ENCODE measurements at regions not wholly inside any gene's neighbourhood (a gene's known extent, or its start where the extent isn't known, plus 50 kb on each side); places are given as distances from the start of the nearest gene placed in this dataset.
"Not testable (repeated sequence)": the region's sequence is repeated elsewhere in the genome, so short reads cannot be mapped to it uniquely, and the experiment has no call there.

DNA sequence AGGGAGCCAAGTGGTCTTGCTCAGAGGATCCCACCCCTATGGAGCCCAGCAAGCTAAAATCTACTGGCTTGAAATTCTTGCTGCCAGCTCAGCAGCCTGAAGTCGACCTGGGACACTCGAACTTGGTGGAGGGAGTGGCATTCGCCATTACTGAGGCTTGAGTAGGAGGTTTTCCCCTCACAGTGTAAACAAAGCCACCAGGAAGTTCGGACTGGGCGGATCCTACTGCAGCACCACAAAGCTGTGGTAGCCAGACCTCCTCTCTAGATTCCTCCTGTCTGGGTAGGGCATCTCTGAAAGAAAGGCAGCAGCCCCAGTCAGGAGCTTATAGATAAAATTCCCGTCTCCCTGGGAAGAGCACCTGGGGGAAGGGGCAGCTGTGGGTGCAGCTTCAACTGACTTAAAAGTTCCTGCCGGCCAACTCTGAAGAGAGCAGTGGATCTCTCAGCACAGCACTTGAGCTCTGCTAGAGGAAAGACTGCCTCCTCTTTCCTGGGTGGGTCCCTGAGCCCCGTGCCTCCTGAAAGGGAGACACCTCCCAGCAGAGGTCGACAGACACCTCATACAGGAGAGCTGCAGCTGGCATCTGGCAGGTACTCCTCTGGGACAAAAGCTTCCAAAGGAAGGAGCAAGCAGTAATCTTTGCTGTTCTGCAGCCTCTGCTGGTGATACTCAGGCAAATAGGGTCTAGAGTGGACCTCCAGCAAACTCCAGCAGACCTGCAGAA, 576.3 kb upstream of the NECTIN3 start:
- no peak for DNase-seq (ENCODE audit: extremely low read depth, low read depth)

GRCh38 chr3:110504401-110504800, 567.2 kb upstream of the NECTIN3 start:
- no peak for DNase-seq (ENCODE audit: extremely low read depth, low read depth)

DNA sequence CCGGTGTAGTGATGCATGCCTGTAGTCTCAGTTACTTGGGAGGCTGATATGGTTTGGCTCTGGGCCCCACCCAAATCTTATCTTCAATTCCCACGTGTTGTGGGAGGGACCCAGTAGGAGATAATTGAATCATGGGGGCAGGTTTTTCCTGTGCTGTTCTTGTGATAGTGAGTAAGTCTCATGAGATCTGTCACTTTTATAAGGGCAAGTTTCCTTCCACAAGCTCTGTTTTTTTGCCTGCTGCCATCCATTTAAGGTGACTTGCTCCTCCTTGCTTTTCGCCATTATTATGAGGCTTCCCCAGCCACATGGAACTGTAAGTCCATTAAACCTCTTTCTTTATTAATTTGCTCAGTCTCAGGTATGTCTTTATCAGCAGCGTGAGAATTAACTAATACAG, 566.7 kb upstream of the NECTIN3 start:
- DNase-seq (ENCODE audit: extremely low read depth, low read depth), result no peak

- no peak for DNase-seq (ENCODE audit: extremely low read depth, low read depth)
Observed at GRCh38 chr3:110506890-110507289, 564.7 kb upstream of the NECTIN3 start.

DNA sequence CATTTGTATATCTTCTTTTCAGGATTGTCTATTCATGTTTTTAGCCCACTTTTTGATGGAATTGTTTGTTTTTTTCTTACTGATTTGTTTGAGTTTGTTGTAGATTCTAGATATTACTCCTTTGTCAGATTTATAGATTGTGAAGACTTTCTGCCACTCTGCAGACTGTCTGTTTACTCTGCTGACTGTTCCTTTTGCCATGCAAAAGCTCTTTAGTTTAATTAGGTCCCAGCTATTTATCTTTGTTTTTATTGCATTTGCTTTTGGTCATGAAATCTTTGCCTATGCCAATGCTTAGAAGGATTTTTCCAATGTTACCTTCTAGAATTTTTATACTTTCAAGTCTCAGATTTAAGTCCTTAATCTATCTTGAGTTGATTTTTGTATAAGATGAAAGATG, 564.0 kb upstream of the NECTIN3 start:
- DNase-seq (ENCODE audit: extremely low read depth, low read depth), result not testable (repeated sequence)

- no peak for DNase-seq (ENCODE audit: extremely low read depth, low read depth)
Observed at GRCh38 chr3:110512961-110513360, 558.7 kb upstream of the NECTIN3 start.

DNA sequence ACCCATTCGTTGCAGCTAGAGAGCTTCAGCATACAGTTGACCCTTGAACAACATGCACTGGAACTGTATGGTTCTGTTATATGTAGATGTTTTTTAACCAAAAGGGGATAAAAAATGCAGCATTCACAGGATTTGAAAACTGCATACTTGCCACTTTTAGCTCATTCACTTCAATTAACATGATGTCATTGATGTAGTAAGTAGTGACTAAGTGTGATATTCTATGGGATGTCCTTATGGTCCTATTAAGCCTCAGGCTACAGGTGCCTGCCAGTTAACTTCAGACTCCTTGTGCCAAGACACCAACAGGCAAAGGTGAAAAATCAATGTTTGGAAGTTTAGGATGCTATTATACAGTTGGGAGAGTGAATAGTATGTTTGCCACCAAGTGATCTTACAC, 553.6 kb upstream of the NECTIN3 start:
- DNase-seq (ENCODE audit: extremely low read depth, low read depth), result no peak

- no peak for DNase-seq (ENCODE audit: extremely low read depth, low read depth)
Observed at GRCh38 chr3:110519071-110519470, 552.5 kb upstream of the NECTIN3 start.

DNA sequence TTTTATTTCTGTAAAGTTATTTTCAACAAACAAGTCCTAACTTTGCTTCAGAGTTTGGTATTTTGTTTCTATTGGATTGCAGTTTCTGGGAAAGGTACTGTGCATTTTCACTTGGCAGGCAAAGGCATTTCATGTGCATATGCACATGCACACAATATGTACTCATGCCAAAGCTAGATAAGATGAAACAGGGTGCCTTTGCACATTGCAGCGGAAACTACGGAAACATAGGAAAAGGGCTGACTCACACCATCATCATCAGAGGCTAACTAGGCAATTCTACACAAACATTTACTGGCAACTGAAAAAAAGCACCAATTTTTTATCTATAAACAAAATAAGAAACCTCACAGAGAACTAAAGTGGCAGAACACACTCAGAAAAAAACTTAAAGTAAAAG, 550.6 kb upstream of the NECTIN3 start:
- DNase-seq (ENCODE audit: extremely low read depth, low read depth), result no peak

DNA sequence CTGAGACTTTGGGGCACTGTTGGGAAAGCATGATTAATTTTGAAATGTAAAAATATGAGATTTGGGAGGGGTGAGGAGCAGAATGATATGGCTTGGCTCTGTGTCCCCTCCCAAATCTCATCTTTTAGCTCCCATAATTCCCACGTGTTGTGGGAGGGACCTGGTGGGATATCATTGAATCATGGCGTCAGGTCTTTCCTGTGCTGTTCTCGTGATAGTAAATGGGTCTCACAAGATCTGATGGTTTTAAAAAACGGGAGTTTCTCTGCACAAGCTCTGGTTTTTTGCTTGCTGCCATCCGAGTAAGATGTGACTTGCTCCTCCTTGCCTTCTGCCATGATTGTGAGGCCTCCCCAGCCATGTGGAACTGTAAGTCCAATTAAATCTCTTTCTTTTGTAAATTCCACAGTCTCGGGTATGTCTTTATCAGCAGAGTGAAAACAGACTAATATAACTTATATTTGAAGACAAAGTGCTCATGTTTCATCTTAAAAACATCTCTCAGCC, 546.0 kb upstream of the NECTIN3 start:
- not testable (repeated sequence) for DNase-seq (ENCODE audit: extremely low read depth, low read depth)

DNA sequence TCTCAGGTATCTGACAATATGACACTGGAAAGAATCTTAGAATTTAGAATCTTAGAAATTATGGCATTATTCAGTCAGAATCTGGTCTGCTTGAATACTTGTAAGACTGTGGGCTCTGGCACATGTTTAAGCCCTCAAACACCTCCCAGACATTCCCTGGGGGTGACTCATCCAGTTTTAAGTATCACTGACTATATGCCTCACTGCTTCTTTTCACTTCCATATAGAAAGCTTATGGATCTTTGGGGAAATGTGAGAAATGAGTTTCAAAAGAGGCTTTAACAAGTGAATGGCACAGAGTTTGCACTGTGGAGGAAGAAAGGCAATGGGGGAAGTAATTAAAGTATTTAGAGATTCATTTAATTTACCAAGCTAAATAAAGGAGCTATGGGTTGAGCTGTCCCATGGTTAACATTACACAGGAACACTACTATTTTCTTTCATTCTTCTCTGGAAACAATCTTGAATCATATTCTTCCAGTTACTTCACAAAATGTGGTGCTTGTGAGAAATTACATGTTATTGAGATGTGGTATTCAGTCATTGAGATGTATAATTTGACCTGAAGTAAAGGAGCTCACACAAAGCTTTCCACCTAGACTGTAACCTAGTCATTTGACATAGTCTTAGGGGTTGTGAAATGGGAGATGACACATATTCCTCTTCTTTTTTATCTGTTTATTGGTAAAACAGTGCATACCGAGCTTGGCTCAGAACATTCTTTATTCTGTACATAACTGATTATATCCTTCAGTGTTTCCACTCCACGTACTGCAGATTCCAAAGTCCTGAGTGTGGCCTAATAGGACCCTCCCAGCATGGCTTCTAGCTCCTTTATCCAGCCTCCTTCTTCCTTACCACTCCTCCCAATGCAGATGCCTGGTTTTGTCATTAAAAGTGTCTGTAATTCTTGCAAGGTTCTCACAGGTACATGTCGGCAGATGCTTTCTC, 544.6 kb upstream of the NECTIN3 start:
- no peak for DNase-seq (ENCODE audit: extremely low read depth, low read depth)

- DNase-seq (ENCODE audit: extremely low read depth, low read depth), result no peak
Observed at GRCh38 chr3:110528305-110529121, 543.1 kb upstream of the NECTIN3 start.

- DNase-seq (ENCODE audit: extremely low read depth, low read depth), result no peak
Observed at GRCh38 chr3:110530902-110531301, 540.7 kb upstream of the NECTIN3 start.

DNA sequence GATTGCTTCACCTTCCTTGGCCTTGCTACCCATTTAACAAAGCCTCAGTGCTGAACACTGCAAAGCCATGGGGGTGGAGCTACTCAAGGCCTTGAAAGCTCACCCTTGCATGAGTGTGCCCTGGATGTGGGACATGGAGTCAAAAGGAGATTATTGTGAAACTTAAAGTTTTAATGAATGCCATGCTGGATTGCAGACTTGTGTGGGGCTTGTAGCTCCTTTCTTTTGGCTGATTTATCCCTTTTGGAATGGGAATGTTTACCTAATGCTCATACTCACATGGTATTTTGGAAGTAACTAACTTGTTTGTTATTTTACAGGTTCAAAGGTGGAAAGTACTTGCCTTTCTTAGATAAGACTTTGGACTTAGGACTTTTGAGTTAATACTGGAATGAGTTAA, 538.5 kb upstream of the NECTIN3 start:
- DNase-seq (ENCODE audit: extremely low read depth, low read depth), result no peak

DNA sequence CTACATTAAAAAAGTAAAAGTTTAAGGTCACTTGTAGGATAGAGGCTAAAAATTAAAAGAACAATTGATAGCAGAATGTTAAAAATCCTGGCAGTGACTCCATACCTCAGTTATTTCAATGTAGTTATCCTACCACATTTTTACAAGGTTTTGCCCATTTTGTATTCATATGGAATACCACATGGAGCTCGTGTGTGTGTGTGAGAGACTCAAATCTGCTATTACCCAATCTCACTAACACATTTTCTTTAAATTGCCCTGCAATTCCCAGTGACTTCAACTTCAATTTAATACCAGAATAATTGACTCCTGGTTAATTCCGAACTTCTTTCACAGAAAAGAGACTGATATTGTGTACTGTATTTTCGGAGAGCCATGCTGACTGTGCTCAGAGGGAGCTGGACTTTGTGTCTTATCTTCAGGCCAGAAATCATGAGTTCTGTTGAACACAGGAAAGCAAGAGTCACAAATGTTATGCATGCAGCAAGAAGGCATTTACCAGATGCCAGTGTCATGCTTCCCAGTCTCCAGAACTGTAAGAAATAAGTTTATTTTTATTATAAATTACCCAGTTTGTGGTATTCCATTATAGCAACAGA, 529.0 kb upstream of the NECTIN3 start:
- no peak for DNase-seq (ENCODE audit: extremely low read depth, low read depth)

DNA sequence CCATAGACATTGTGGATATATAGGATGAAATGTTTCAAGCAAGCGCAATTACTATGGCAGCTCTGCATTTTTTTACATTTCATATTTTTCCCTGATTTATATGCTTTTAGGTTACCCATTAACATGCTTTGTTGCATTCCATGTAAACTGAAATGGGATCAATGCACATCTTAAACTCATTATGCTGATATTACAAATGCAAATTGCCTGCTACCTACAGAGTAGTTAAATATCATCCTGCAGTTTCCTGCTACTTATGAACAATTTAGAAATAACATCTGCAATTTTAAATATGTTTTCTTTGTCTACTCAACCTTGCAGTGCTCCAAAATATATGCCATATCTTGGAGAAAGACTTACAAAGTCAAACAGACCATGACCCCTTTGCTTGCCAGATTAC, 526.9 kb upstream of the NECTIN3 start:
- DNase-seq (ENCODE audit: extremely low read depth, low read depth), result no peak

- no peak for DNase-seq (ENCODE audit: extremely low read depth, low read depth)
Observed at GRCh38 chr3:110550511-110550910, 521.1 kb upstream of the NECTIN3 start.

DNA sequence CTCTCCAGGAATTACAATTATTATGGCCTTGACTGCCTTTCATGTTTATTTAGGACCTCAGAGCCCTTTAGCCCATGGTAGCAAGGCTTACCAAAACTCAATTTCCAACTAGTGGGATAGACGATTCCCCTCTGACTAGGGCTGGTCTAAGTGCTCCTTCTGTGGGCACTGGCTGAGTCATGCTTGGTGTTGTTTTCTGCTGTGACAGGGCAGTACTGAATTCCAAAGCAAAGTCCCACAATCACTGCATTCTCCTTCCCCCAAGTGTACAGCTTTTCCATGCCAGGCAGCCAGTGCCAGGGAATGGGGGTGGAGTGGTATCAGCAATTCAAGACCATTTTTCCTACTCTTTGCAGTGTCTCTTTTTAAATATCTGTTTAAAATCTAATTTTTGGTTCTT, 509.0 kb upstream of the NECTIN3 start:
- DNase-seq (ENCODE audit: extremely low read depth, low read depth), result no peak

- no peak for DNase-seq (ENCODE audit: extremely low read depth, low read depth)
Observed at GRCh38 chr3:110564674-110565073, 506.9 kb upstream of the NECTIN3 start.

DNA sequence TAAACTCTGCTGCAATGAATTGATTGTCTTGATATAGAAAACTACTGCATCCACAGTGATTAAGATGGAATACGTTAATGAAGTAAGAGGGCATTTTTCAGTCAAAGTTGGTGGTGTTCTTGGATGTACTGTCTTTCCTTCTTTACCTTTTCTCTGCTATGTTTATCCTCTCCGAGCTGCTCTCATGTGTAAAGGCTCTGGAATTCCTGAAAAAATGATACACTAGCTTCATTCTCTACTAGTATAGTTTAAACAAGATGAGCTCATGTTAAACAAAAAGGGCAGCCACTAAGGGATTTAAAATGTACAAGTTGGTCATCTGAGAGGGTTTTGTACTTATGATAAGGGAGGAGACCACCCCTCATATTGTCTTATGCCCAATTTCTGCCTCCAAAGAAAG, 504.6 kb upstream of the NECTIN3 start:
- no peak for DNase-seq (ENCODE audit: extremely low read depth, low read depth)

DNA sequence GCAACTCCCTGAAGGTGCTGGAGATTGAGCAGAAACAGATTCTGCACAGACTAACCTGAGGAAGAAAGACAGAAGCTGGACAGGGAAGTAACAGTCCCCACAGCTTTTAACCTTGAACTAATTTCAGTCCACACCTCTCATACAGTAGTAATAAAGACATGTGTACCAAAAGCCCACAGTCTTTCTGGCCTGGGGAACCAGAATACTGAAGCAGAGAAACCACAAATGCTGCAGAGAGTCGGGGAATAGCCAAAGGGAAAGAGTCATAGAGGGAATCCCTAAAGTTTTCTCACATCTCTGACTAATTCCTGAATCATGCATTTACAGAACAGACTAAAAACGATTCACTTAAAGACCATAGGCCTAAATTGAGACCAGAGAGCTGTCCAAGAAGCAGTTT, 503.4 kb upstream of the NECTIN3 start:
- DNase-seq (ENCODE audit: extremely low read depth, low read depth), result no peak
